NCI-H2107 treated with DMSO at 0.1 percent for 48 hours (cell line): ENCODE measurements at regions not wholly inside any gene's neighbourhood (a gene's known extent, or its start where the extent isn't known, plus 50 kb on each side); places are given as distances from the start of the nearest gene placed in this dataset.

Experiments used
- DNase-seq: peaks from one replicate; lab custom pipeline; 2025; ENCODE audit not compliant: unreplicated experiment; lab: John Stamatoyannopoulos, UW

GRCh38 chr22:48517039-48518030 lies 1310.3 kb downstream of the BRD1 start:
- DNase-seq, result no peak

- DNase-seq, result no peak
Measured at GRCh38 chr22:48516571-48516970, 1311.1 kb downstream of the BRD1 start.

- DNase-seq, result no peak
Measured at GRCh38 chr22:48515571-48516200, 1312.0 kb downstream of the BRD1 start.

GRCh38 chr22:48513929-48514328 lies 1313.7 kb downstream of the BRD1 start:
- DNase-seq, result no peak

GRCh38 chr22:48513446-48513845 lies 1314.2 kb downstream of the BRD1 start:
- DNase-seq, result no peak

- DNase-seq, result no peak
Measured at GRCh38 chr22:48511781-48512327, 1315.8 kb downstream of the BRD1 start.

GRCh38 chr22:48511211-48511610 lies 1316.5 kb downstream of the BRD1 start:
- no peak for DNase-seq

- no peak for DNase-seq
Measured at GRCh38 chr22:48510599-48510998, 1317.1 kb downstream of the BRD1 start.

- no peak for DNase-seq
Measured at GRCh38 chr22:48507595-48508350, 1319.9 kb downstream of the BRD1 start.

GRCh38 chr22:48507171-48507570 lies 1320.5 kb downstream of the BRD1 start:
- no peak for DNase-seq

GRCh38 chr22:48506506-48507145 lies 1321.0 kb downstream of the BRD1 start:
- DNase-seq, result no peak

GRCh38 chr22:48505891-48506290 lies 1321.8 kb downstream of the BRD1 start:
- no peak for DNase-seq

- DNase-seq, result no peak
Measured at GRCh38 chr22:48504519-48505140, 1323.0 kb downstream of the BRD1 start.

GRCh38 chr22:48503876-48504275 lies 1323.8 kb downstream of the BRD1 start:
- no peak for DNase-seq

GRCh38 chr22:48503035-48503625 lies 1324.5 kb downstream of the BRD1 start:
- no peak for DNase-seq

GRCh38 chr22:48501231-48501750 lies 1326.4 kb downstream of the BRD1 start:
- DNase-seq, result no peak

GRCh38 chr22:48500471-48501230 lies 1327.0 kb downstream of the BRD1 start:
- no peak for DNase-seq

GRCh38 chr22:48499456-48500425 lies 1327.9 kb downstream of the BRD1 start:
- DNase-seq, result no peak
